Inferior parietal cortex (tissue), 1 donor: ENCODE measurements at regions not wholly inside any gene's neighbourhood (a gene's known extent, or its start where the extent isn't known, plus 50 kb on each side); places are given as distances from the start of the nearest gene placed in this dataset.
A peak's percentile ranks its signal among the peaks of the same experiment; 100 is the strongest.
"Not testable (repeated sequence)": the region's sequence is repeated elsewhere in the genome, so short reads cannot be mapped to it uniquely, and the experiment has no call there.

Experiments used
- DNase-seq: peaks from one replicate; pipeline ENCODE4 v3.0.0-alpha.2; 2016; ENCODE audit errors: extremely low spot score

GRCh38 chr3:193955719-193956118 lies 180.2 kb upstream of the HES1 start:
- DNase-seq, result no peak

- DNase-seq, result no peak
These were observed 176.1 kb upstream of the HES1 start for GRCh38 chr3:193959861-193960260.

GRCh38 chr3:193960487-193961274 lies 175.3 kb upstream of the HES1 start:
- DNase-seq, result peak; percentile 37

- DNase-seq, result no peak
These were observed 172.8 kb upstream of the HES1 start for GRCh38 chr3:193962986-193963685.

- no peak for DNase-seq
These were observed 172.0 kb upstream of the HES1 start for GRCh38 chr3:193963808-193964516.

- no peak for DNase-seq
These were observed 171.4 kb upstream of the HES1 start for GRCh38 chr3:193964517-193964880.

GRCh38 chr3:193968380-193968974 lies 167.5 kb upstream of the HES1 start:
- no peak for DNase-seq

- DNase-seq, result not testable (repeated sequence)
These were observed 165.7 kb upstream of the HES1 start for GRCh38 chr3:193970131-193970772.

GRCh38 chr3:193970773-193971206 lies 165.2 kb upstream of the HES1 start:
- DNase-seq, result no peak

- DNase-seq, result no peak
These were observed 164.6 kb upstream of the HES1 start for GRCh38 chr3:193971261-193971751.

- DNase-seq, result no peak
These were observed 164.0 kb upstream of the HES1 start for GRCh38 chr3:193971966-193972365.

- DNase-seq, result no peak
These were observed 163.1 kb upstream of the HES1 start for GRCh38 chr3:193972832-193973231.

- DNase-seq, result no peak
These were observed 161.7 kb upstream of the HES1 start for GRCh38 chr3:193974191-193974652.

- no peak for DNase-seq
These were observed 161.0 kb upstream of the HES1 start for GRCh38 chr3:193974671-193975535.

- no peak for DNase-seq
These were observed 158.3 kb upstream of the HES1 start for GRCh38 chr3:193977622-193978021.

GRCh38 chr3:193978030-193978429 lies 157.9 kb upstream of the HES1 start:
- no peak for DNase-seq

- DNase-seq, result no peak
These were observed 157.5 kb upstream of the HES1 start for GRCh38 chr3:193978486-193978885.

GRCh38 chr3:193980326-193980725 lies 155.6 kb upstream of the HES1 start:
- no peak for DNase-seq

- no peak for DNase-seq
These were observed 155.0 kb upstream of the HES1 start for GRCh38 chr3:193980905-193981304.

- no peak for DNase-seq
These were observed 154.4 kb upstream of the HES1 start for GRCh38 chr3:193981504-193981903.
